ENCODE measurements at regions not wholly inside any gene's neighbourhood (a gene's known extent, or its start where the extent isn't known, plus 50 kb on each side); places are given as distances from the start of the nearest gene placed in this dataset.

DNA sequence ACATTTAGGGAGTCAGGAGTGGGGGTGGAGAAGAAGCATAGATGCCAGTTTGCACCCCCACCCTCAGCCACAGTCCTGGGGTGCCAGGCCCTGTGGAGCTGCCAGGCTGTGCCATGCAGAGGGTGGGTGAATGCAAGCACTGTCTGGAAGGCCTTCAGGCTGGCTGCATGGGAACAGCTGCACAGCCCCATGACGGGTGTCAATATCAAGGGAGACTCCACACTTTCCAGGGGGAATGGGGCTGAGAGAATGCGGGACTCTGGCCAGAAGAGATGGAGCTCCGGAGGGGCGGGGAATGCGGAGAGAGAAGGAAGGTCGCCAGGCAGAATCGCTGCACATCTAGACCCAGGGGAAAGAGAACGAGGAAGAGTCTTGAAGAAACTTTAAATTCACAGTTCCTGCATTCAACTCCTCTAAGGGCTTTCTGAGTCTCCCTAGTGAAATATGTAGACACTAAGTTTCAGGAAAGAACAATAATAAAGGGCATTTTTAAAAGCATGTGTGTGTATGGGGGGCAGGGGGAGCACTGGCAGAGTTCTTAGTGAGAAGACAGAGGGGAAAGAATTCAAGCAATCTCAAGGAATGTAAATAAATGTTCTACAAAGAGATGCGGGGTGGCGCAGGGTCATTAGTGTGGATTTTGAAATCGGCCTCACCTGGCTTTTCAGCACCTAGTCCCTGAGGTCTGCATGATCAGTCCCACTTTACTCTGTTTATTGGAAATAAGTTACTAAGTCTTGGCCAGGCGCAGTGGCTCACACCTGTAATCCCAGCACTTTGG is 59.1 kb downstream of the BOD1 start:
- no peak for DNase-seq

DNA sequence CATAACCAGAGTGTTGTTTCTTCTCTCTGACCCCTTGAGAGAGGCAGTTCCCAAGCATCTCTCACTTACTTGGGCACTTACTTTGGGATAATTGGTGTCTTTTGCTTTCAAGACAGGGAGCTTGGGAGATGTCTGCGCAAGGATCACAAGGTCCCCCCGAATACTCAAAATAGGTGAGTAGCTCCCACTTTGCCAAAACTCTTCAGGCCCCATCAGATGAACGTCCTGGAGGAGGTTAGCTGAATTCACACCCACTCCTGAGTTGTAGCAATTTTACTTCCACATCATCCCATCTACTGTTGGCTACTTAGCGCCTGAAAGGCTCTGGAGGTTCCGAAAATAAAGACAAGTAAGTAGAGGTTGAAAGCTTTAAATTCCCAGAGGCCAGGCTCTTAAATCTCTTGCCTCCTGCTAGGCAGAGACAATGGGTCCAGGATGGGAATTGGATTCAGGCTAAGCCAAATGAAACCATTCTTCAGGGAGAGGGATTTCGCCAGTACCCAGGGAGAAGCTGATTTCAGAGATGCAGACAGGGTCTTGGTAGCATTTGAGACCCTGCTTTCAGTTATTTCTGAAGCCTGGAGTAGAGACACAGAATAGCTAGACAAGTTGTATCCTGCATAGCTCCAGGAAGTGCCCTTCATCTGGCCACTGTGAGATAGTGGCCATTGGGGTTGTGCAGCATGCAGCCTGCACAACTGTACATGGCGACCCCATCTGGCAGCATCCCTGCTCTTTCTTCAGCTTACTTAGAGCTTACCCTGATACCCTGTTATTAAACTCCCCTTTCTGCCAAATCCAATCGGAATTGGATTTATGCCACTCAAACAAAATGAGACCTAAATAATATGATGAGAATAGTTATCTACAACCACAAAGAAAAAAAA is 60.1 kb downstream of the BOD1 start:
- DNase-seq, result no peak

GRCh38 chr5:173554989-173555705 is 61.3 kb downstream of the BOD1 start:
- DNase-seq, result no peak

GRCh38 chr5:173554038-173554955 is 62.2 kb downstream of the BOD1 start:
- no peak for DNase-seq

- no peak for DNase-seq
Observed at GRCh38 chr5:173550641-173551040, 65.8 kb downstream of the BOD1 start.

- no peak for DNase-seq
Observed at GRCh38 chr5:173549644-173550043, 66.8 kb downstream of the BOD1 start.

GRCh38 chr5:173547579-173547978 is 68.9 kb downstream of the BOD1 start:
- DNase-seq, result no peak

DNA sequence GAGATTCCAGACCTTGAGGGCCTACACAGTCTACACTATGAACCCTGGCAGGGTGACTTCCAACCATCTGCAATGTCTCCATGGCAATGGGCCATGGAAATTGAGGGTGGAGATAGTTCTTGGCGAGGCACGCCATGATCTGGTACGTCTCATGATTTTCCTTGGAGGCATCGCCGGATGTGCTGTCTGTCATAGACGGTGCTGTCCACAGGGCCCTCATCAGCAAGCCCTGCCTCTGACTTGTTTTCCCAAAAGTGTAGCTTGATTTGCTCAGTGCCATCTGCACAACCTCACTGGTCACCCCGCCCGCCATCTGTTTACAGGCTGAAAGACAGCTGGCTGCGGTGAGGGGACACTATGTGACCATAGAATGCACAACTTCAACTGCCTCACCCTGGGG is 73.5 kb downstream of the BOD1 start:
- DNase-seq, result no peak

- no peak for DNase-seq
Observed at GRCh38 chr5:173542159-173542558, 74.3 kb downstream of the BOD1 start.

- DNase-seq, result no peak
Observed at GRCh38 chr5:173538654-173539053, 77.8 kb downstream of the BOD1 start.

- DNase-seq, result no peak
Observed at GRCh38 chr5:173538018-173538417, 78.4 kb downstream of the BOD1 start.

GRCh38 chr5:173537228-173537627 is 79.2 kb downstream of the BOD1 start:
- DNase-seq, result no peak

GRCh38 chr5:173535976-173536639 is 80.3 kb downstream of the BOD1 start:
- no peak for DNase-seq

DNA sequence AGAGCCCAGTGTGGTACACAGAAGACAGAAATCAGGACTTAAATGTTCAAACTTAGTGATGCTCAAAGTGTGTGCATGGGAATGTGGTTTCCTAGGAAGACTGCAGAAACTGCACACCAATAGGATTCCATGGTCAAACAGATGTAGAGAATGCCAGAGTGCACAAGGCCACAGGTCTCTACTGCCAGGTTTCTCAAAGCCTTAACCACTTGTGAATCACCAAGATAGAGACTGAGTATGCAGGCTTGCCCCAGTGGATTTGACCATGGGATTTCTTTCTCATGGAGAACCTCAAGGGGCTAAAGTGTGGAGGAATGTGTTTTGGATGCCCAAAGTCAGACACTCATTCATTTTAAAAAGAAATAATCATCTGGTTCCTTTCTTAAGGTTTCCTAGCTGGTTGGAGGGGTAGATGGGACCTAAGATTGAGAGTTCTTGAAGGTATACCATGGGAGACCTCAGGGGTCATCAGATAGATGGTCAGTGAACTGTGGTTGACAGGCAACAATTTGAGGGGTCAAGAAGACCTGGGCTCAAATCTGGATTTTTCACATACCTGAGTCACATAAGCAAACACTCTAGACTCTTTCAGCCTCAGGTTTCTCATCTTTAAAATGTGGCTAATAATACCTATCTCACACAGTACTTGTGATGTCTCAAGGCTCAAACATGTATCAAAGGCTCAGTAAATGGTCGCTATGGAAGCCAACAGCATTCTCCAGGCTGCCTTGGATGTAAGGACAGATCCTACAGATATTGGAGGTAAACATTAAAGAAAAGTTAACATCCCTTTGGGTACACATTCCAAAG is 81.1 kb downstream of the BOD1 start:
- no peak for DNase-seq

GRCh38 chr5:173534664-173535063 is 81.8 kb downstream of the BOD1 start:
- DNase-seq, result no peak

- DNase-seq, result no peak
Observed at GRCh38 chr5:173534031-173534430, 82.4 kb downstream of the BOD1 start.

DNA sequence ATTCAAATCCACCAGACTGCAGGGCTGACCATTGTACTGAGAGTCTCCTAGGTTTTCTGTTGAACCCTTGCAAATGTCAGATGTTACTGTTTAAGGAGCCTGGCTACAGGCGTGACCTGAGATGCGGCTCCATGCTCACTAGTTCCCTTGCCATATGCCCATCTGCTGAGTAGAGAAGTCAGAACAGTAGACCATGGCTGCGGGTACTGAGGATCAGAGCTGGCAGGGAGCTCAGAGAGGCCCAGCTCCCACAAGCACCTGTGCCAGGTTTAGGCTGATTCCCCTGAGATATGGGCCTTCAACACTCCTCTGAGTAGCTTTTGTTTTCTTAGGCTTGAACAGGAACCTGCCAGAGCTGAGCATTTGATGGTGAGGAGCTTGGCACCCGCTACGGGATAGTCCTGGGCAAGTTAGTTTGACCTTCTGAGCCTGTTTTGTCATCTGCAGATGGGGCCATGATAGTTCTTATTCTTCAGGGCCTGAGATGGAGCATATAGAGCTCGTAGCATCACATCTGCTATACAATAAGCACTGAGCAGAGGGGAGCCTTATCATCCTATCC is 83.7 kb downstream of the BOD1 start:
- DNase-seq, result no peak

- no peak for DNase-seq
Observed at GRCh38 chr5:173531863-173532262, 84.6 kb downstream of the BOD1 start.

GRCh38 chr5:173530547-173530946 is 85.9 kb downstream of the BOD1 start:
- DNase-seq, result no peak

DNA sequence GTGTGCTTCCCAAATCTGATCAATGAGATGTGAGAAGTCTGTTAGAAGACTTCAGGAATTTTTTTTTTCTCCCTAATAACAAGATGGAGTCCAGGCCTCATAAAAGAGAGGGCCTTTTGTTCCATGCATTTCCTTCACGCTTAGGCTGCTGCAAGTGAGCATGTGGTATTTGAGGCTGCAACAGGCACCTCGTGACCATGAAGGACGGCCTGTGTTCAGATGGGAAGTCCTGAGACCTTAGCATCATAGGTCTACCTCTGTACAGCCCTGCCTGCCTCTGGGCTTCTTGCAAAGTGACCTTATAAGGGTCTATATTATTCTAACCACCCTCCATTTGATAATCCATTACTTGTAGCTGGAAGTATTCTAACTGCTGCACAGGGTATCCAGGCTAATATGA is 86.6 kb downstream of the BOD1 start:
- DNase-seq, result no peak

Measured in right lung (tissue), 2 donors.